ENCODE measurements at regions not wholly inside any gene's neighbourhood (a gene's known extent, or its start where the extent isn't known, plus 50 kb on each side); places are given as distances from the start of the nearest gene placed in this dataset.

- no peak for ATAC-seq
Observed at GRCh38 chr18:68330658-68331057, 384.2 kb downstream of the TMX3 start.

GRCh38 chr18:68323921-68324320 lies 391.0 kb downstream of the TMX3 start:
- ATAC-seq: no peak

- no peak for ATAC-seq
Observed at GRCh38 chr18:68316636-68317035, 398.3 kb downstream of the TMX3 start.

GRCh38 chr18:68314403-68314802 lies 400.5 kb downstream of the TMX3 start:
- no peak for ATAC-seq

- no peak for ATAC-seq
Observed at GRCh38 chr18:68301441-68301840, 413.5 kb downstream of the TMX3 start.

GRCh38 chr18:68299906-68300305 lies 415.0 kb downstream of the TMX3 start:
- ATAC-seq: no peak

- no peak for ATAC-seq
Observed at GRCh38 chr18:68298330-68298729, 416.6 kb downstream of the TMX3 start.

GRCh38 chr18:68288408-68288807 lies 426.5 kb downstream of the TMX3 start:
- ATAC-seq: no peak

- ATAC-seq: no peak
Observed at GRCh38 chr18:68284236-68284780, 430.6 kb downstream of the TMX3 start.

GRCh38 chr18:68283834-68284233 lies 431.1 kb downstream of the TMX3 start:
- no peak for ATAC-seq

GRCh38 chr18:68282232-68282631 lies 432.7 kb downstream of the TMX3 start:
- no peak for ATAC-seq

GRCh38 chr18:68275616-68276015 lies 439.3 kb downstream of the TMX3 start:
- ATAC-seq: no peak

GRCh38 chr18:68270017-68270416 lies 444.9 kb downstream of the TMX3 start:
- no peak for ATAC-seq

- no peak for ATAC-seq
Observed at GRCh38 chr18:68267583-68267982, 447.3 kb downstream of the TMX3 start.

GRCh38 chr18:68263481-68263880 lies 451.4 kb downstream of the TMX3 start:
- no peak for ATAC-seq

GRCh38 chr18:68262690-68263294 lies 452.1 kb downstream of the TMX3 start:
- ATAC-seq: no peak

GRCh38 chr18:68256418-68257067 lies 458.4 kb downstream of the TMX3 start:
- no peak for ATAC-seq

- ATAC-seq: no peak
Observed at GRCh38 chr18:68244786-68245185, 470.1 kb downstream of the TMX3 start.

GRCh38 chr18:68241881-68242280 lies 473.0 kb downstream of the TMX3 start:
- ATAC-seq: no peak

- ATAC-seq: no peak
Observed at GRCh38 chr18:68234676-68235075, 480.2 kb downstream of the TMX3 start.

- no peak for ATAC-seq
Observed at GRCh38 chr18:68234131-68234530, 480.8 kb downstream of the TMX3 start.

GRCh38 chr18:68233018-68233417 lies 481.9 kb downstream of the TMX3 start:
- ATAC-seq: no peak

- no peak for ATAC-seq
Observed at GRCh38 chr18:68229351-68229750, 485.6 kb downstream of the TMX3 start.

- no peak for ATAC-seq
Observed at GRCh38 chr18:68221111-68221724, 493.7 kb downstream of the TMX3 start.
